Left ventricle myocardium inferior (tissue), 1 donor: ENCODE measurements at regions not wholly inside any gene's neighbourhood (a gene's known extent, or its start where the extent isn't known, plus 50 kb on each side); places are given as distances from the start of the nearest gene placed in this dataset.
A peak's percentile ranks its signal among the peaks of the same experiment; 100 is the strongest.

Experiments
- DNase-seq: peaks from one replicate; pipeline ENCODE4 v3.0.0-alpha.2; 2020
- H3K27ac ChIP-seq: fragments of 200-600 bp; replicated peaks from 2 replicates; pipeline ENCODE4 v1.8.0; 2021
- H3K27me3 ChIP-seq: fragments of 200-600 bp; 2 replicates; pipeline ENCODE4 v1.8.0; 2021; ENCODE audit warnings: low read depth
- H3K36me3 ChIP-seq: fragments of 200-600 bp; 2 replicates; pipeline ENCODE4 v1.8.0; 2021
- H3K4me1 ChIP-seq: fragments of 200-600 bp; 2 replicates; pipeline ENCODE4 v1.8.0; 2021
- H3K4me3 ChIP-seq: fragments of 200-600 bp; 2 replicates; pipeline ENCODE4 v1.8.0; 2021; ENCODE audit warnings: mild to moderate bottlenecking, moderate library complexity
- H3K9me3 ChIP-seq: fragments of 200-600 bp; replicated peaks from 2 replicates; pipeline ENCODE4 v1.8.0; 2021
- CTCF ChIP-seq: fragments of 200-600 bp; IDR thresholded peaks from 2 replicates; pipeline ENCODE4 v1.8.0; 2021; ENCODE audit warnings: antibody characterized with exemption, mild to moderate bottlenecking, borderline replicate concordance
- intact Hi-C: fragments of 100-400 bp; cut with micrococcal nuclease; formaldehyde crosslinking; loops from one replicate; pipeline ENCODE4 v1.11.0; 2022
- donor health status: DM: no; HTN: yes; CAD: no; lungs with severe emphysema.

GRCh38 chr16:63365649-63366304, 1329.5 kb upstream of the CDH8 start:
- intact Hi-C loops = no loop called here
- Histone ChIP-seq H3K27me3 (no peaks in the 10 kb centered on the region), H3K36me3 (no peaks in the 10 kb centered on the region), H3K27ac (no peak overlapping the region), H3K9me3 (no peaks in the 10 kb centered on the region), H3K4me1 (no peaks in the 10 kb centered on the region), H3K4me3 (no peak overlapping the region)
- no peak for TF ChIP-seq CTCF
- no peak for DNase-seq

- no peaks in the 10 kb centered on the region for H3K36me3 ChIP-seq
- no peak for DNase-seq
- H3K4me3 ChIP-seq = no peak overlapping the region
- H3K4me1 ChIP-seq = no peaks in the 10 kb centered on the region
- TF ChIP-seq CTCF = no peak
- intact Hi-C loops = no loop called here
- H3K27ac ChIP-seq = no peak overlapping the region
- H3K9me3 ChIP-seq = no peaks in the 10 kb centered on the region
- H3K27me3 ChIP-seq = no peaks in the 10 kb centered on the region
Observed at GRCh38 chr16:63363738-63364137, 1327.5 kb upstream of the CDH8 start.

GRCh38 chr16:63361032-63361624, 1324.9 kb upstream of the CDH8 start:
- Histone ChIP-seq H3K9me3 (no peaks in the 10 kb centered on the region), H3K36me3 (no peaks in the 10 kb centered on the region), H3K27me3 (no peaks in the 10 kb centered on the region), H3K4me3 (no peak overlapping the region), H3K4me1 (peaks cover 3% of the 10 kb centered on the region), H3K27ac (no peak overlapping the region)
- DNase-seq = no peak
- peak; percentile 78 for TF ChIP-seq CTCF
- intact Hi-C loops = no loop called here

- Histone ChIP-seq H3K27ac (no peak overlapping the region), H3K27me3 (no peaks in the 10 kb centered on the region), H3K4me1 (no peaks in the 10 kb centered on the region), H3K4me3 (no peak overlapping the region), H3K36me3 (no peaks in the 10 kb centered on the region), H3K9me3 (no peaks in the 10 kb centered on the region)
- TF ChIP-seq CTCF = no peak
- intact Hi-C loops = no loop called here
- DNase-seq = no peak
Observed at GRCh38 chr16:63349961-63350360, 1313.7 kb upstream of the CDH8 start.

- no peaks in the 10 kb centered on the region for H3K4me1 ChIP-seq
- H3K36me3 ChIP-seq = no peaks in the 10 kb centered on the region
- intact Hi-C loops = no loop called here
- no peak for DNase-seq
- no peak overlapping the region for H3K27ac ChIP-seq
- no peak overlapping the region for H3K4me3 ChIP-seq
- H3K27me3 ChIP-seq = no peaks in the 10 kb centered on the region
- TF ChIP-seq CTCF = no peak
- no peaks in the 10 kb centered on the region for H3K9me3 ChIP-seq
Observed at GRCh38 chr16:63346000-63346399, 1309.8 kb upstream of the CDH8 start.
